ENCODE measurements at regions not wholly inside any gene's neighbourhood (a gene's known extent, or its start where the extent isn't known, plus 50 kb on each side); places are given as distances from the start of the nearest gene placed in this dataset.

GRCh38 chr4:30553151-30553550, 167.0 kb upstream of the PCDH7 start:
- Histone ChIP-seq H3K36me3 (ENCODE audit: control insufficient read depth in 2 of 2, extremely low read depth in 1 of 2, insufficient read depth in 2 of 2, low read length in 2 of 2) (no peaks in the 10 kb centered on the region), H3K9me3 (ENCODE audit: control insufficient read depth, low read depth, low read length) (no peaks in the 10 kb centered on the region), H3K27me3 (ENCODE audit: control insufficient read depth, extremely low read depth, insufficient read depth, low read length) (no peaks in the 10 kb centered on the region), H3K27ac (ENCODE audit: control insufficient read depth, insufficient read depth, low read length) (no peak overlapping the region), H3K4me1 (ENCODE audit: control insufficient read depth, extremely low read depth, insufficient read depth, low read length) (no peaks in the 10 kb centered on the region), H2AFZ (ENCODE audit: control insufficient read depth, low read length) (no peak overlapping the region), H3K4me2 (ENCODE audit: control insufficient read depth, extremely low read depth, insufficient read depth, low read depth, low read length) (no peak overlapping the region), H3K79me2 (ENCODE audit: control insufficient read depth, insufficient read depth, low read length) (no peaks in the 10 kb centered on the region), H3K9ac (ENCODE audit: control insufficient read depth, extremely low read depth, insufficient read depth, low read length) (no peak overlapping the region), H3K9me1 (ENCODE audit: control insufficient read depth, extremely low read depth, insufficient read depth, low read length) (no peaks in the 10 kb centered on the region), H3K4me3 (ENCODE audit: control insufficient read depth in 2 of 3, extremely low read depth in 1 of 3, insufficient read depth in 2 of 3, low read depth in 1 of 3, low read length in 3 of 3) (no peak overlapping the region), H4K20me1 (ENCODE audit: control insufficient read depth, extremely low read depth, insufficient read depth, low read length) (no peaks in the 10 kb centered on the region)
- DNase-seq (ENCODE audit: low read depth, low spot score) (no peak), FAIRE-seq (no peak)
- TF ChIP-seq, protein P1, sequence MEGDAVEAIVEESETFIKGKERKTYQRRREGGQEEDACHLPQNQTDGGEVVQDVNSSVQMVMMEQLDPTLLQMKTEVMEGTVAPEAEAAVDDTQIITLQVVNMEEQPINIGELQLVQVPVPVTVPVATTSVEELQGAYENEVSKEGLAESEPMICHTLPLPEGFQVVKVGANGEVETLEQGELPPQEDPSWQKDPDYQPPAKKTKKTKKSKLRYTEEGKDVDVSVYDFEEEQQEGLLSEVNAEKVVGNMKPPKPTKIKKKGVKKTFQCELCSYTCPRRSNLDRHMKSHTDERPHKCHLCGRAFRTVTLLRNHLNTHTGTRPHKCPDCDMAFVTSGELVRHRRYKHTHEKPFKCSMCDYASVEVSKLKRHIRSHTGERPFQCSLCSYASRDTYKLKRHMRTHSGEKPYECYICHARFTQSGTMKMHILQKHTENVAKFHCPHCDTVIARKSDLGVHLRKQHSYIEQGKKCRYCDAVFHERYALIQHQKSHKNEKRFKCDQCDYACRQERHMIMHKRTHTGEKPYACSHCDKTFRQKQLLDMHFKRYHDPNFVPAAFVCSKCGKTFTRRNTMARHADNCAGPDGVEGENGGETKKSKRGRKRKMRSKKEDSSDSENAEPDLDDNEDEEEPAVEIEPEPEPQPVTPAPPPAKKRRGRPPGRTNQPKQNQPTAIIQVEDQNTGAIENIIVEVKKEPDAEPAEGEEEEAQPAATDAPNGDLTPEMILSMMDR (optimal IDR thresholded peaks at IDR 0.05 in 1 of 3, IDR thresholded peaks at IDR 0.05 in 1 of 3, conservative IDR thresholded peaks at IDR 0.05 in 1 of 3; ENCODE audit: extremely low read depth in 1 of 3, insufficient read depth in 2 of 3, low read length in 3 of 3): no peak
- no peak for TF ChIP-seq EZH2 (IDR thresholded peaks at IDR 0.05; ENCODE audit: low read length)
- dilution Hi-C loops (cut with MboI; ENCODE audit: extremely low pct_ligation_motif_present, low sequenced_read_pairs): no loop called here

GRCh38 chr4:30553706-30554105, 166.5 kb upstream of the PCDH7 start:
- no peak overlapping the region for H2AFZ ChIP-seq (ENCODE audit: control insufficient read depth, low read length)
- H3K27me3 ChIP-seq (ENCODE audit: control insufficient read depth, extremely low read depth, insufficient read depth, low read length): no peaks in the 10 kb centered on the region
- dilution Hi-C loops (cut with MboI; ENCODE audit: extremely low pct_ligation_motif_present, low sequenced_read_pairs): no loop called here
- H4K20me1 ChIP-seq (ENCODE audit: control insufficient read depth, extremely low read depth, insufficient read depth, low read length): no peaks in the 10 kb centered on the region
- no peaks in the 10 kb centered on the region for H3K9me3 ChIP-seq (ENCODE audit: control insufficient read depth, low read depth, low read length)
- no peak overlapping the region for H3K27ac ChIP-seq (ENCODE audit: control insufficient read depth, insufficient read depth, low read length)
- no peak overlapping the region for H3K9ac ChIP-seq (ENCODE audit: control insufficient read depth, extremely low read depth, insufficient read depth, low read length)
- no peak overlapping the region for H3K4me3 ChIP-seq (ENCODE audit: control insufficient read depth in 2 of 3, extremely low read depth in 1 of 3, insufficient read depth in 2 of 3, low read depth in 1 of 3, low read length in 3 of 3)
- FAIRE-seq (no peak), DNase-seq (ENCODE audit: low read depth, low spot score) (no peak)
- no peaks in the 10 kb centered on the region for H3K36me3 ChIP-seq (ENCODE audit: control insufficient read depth in 2 of 2, extremely low read depth in 1 of 2, insufficient read depth in 2 of 2, low read length in 2 of 2)
- TF ChIP-seq, protein P1 (optimal IDR thresholded peaks at IDR 0.05 in 1 of 3, IDR thresholded peaks at IDR 0.05 in 1 of 3, conservative IDR thresholded peaks at IDR 0.05 in 1 of 3; ENCODE audit: extremely low read depth in 1 of 3, insufficient read depth in 2 of 3, low read length in 3 of 3): no peak
- TF ChIP-seq EZH2 (IDR thresholded peaks at IDR 0.05; ENCODE audit: low read length): no peak
- H3K4me2 ChIP-seq (ENCODE audit: control insufficient read depth, extremely low read depth, insufficient read depth, low read depth, low read length): no peak overlapping the region
- H3K4me1 ChIP-seq (ENCODE audit: control insufficient read depth, extremely low read depth, insufficient read depth, low read length): no peaks in the 10 kb centered on the region
- H3K9me1 ChIP-seq (ENCODE audit: control insufficient read depth, extremely low read depth, insufficient read depth, low read length): no peaks in the 10 kb centered on the region
- no peaks in the 10 kb centered on the region for H3K79me2 ChIP-seq (ENCODE audit: control insufficient read depth, insufficient read depth, low read length)

Data from keratinocyte (primary cell).